ENCODE measurements at regions not wholly inside any gene's neighbourhood (a gene's known extent, or its start where the extent isn't known, plus 50 kb on each side); places are given as distances from the start of the nearest gene placed in this dataset.

DNA sequence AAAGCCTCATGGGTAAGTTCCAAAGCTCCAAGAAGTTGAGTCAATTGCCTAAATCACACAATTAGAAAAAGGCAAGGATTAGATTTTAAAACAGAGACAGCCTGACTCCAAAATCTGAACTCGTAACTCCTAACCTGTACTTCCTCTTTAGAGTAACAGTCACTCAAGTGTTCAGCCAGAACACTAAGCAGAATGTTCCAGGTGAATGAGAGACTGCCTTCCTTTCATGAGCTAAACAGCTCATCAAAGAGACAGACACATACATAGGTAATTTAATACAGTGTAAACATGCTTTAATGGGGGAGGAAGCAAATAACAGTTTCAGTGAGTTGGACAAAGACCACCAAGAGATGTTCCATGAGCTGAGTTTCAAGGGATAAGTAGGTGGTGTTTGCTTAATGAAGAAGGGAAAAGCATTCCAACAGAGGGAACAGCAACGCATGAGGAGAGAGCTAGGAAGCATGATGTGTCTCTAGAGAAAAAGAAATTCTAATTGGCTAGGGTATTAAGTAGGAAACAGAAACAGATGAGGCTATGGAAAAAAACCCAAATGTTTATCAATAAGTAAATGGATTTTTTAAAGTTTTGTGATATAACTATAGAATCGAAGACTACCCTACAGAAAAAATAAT is 403.9 kb downstream of the MED13L start:
- TF ChIP-seq, protein P1, sequence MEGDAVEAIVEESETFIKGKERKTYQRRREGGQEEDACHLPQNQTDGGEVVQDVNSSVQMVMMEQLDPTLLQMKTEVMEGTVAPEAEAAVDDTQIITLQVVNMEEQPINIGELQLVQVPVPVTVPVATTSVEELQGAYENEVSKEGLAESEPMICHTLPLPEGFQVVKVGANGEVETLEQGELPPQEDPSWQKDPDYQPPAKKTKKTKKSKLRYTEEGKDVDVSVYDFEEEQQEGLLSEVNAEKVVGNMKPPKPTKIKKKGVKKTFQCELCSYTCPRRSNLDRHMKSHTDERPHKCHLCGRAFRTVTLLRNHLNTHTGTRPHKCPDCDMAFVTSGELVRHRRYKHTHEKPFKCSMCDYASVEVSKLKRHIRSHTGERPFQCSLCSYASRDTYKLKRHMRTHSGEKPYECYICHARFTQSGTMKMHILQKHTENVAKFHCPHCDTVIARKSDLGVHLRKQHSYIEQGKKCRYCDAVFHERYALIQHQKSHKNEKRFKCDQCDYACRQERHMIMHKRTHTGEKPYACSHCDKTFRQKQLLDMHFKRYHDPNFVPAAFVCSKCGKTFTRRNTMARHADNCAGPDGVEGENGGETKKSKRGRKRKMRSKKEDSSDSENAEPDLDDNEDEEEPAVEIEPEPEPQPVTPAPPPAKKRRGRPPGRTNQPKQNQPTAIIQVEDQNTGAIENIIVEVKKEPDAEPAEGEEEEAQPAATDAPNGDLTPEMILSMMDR (IDR thresholded peaks at IDR 0.05), result no peak
- TF ChIP-seq POLR2A (IDR thresholded peaks at IDR 0.05), result no peak

Measured in thyroid gland (tissue), 4 donors.